HEK293T (cell line): ENCODE measurements at regions not wholly inside any gene's neighbourhood (a gene's known extent, or its start where the extent isn't known, plus 50 kb on each side); places are given as distances from the start of the nearest gene placed in this dataset.

Experiments
- ARNT ChIP-seq: fragments of 450-650 bp; IDR thresholded peaks from 2 replicates; pipeline ENCODE4 v1.6.1; 2017; ENCODE audit warnings: mild to moderate bottlenecking
- CTBP1 ChIP-seq: fragments of 450-650 bp; IDR thresholded peaks from 2 replicates; pipeline ENCODE4 v1.6.1; 2016; ENCODE audit warnings: borderline replicate concordance
- ELF4 ChIP-seq: fragments of 450-650 bp; IDR thresholded peaks from 2 replicates; pipeline ENCODE4 v1.6.1; 2017; ENCODE audit warnings: antibody characterized with exemption
- FOXM1 ChIP-seq: fragments of 450-650 bp; IDR thresholded peaks from 2 replicates; pipeline ENCODE4 v1.6.1; 2017; ENCODE audit warnings: mild to moderate bottlenecking, borderline replicate concordance
- L3MBTL2 ChIP-seq: fragments of 450-650 bp; conservative IDR thresholded peaks from 2 replicates; pipeline ENCODE4 v1.6.1; 2016; ENCODE audit warnings: mild to moderate bottlenecking
- LEF1 ChIP-seq: fragments of 450-650 bp; IDR thresholded peaks from 2 replicates; pipeline ENCODE4 v1.6.1; 2017; ENCODE audit warnings: mild to moderate bottlenecking, borderline replicate concordance
- NFRKB ChIP-seq: fragments of 450-650 bp; IDR thresholded peaks from 2 replicates; pipeline ENCODE4 v1.6.1; 2016; ENCODE audit warnings: mild to moderate bottlenecking, moderate library complexity
- SP1 ChIP-seq: fragments of 450-650 bp; IDR thresholded peaks from 2 replicates; pipeline ENCODE4 v1.6.1; 2017
- SUZ12 ChIP-seq: fragments of 450-650 bp; IDR thresholded peaks from 2 replicates; pipeline ENCODE4 v1.6.1; 2016; ENCODE audit warnings: mild to moderate bottlenecking
- ZNF384 ChIP-seq: fragments of 450-650 bp; IDR thresholded peaks from 2 replicates; pipeline ENCODE4 v1.6.1; 2016

DNA sequence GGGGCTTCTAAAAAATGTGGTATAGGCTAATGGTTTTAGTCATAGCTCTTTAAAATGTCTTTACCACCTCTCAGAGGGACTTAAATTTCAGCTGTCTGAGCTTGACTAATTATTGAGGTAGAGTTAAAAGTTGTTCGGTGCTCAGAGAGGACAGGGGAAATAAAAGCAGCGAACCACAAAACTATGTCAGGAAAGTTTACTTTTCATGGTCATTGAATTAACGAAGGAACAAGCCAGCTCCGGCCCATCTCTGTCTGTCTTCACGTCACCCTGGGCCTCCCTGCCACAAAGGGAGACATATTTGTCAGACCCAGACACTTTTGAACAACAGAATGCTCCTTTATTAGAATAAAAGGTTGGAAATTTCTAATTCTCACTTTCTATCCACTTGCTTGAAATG lies 98.8 kb upstream of the EFNA5 start:
- TF ChIP-seq ELF4 (no peak), ZNF384 (no peak), NFRKB (no peak), SP1 (no peak), CTBP1 (no peak), ARNT (no peak), L3MBTL2 (no peak), SUZ12 (no peak), LEF1 (no peak), FOXM1 (no peak)
